Gastroesophageal sphincter (tissue), 3 donors: ENCODE measurements at regions not wholly inside any gene's neighbourhood (a gene's known extent, or its start where the extent isn't known, plus 50 kb on each side); places are given as distances from the start of the nearest gene placed in this dataset.

Experiments used
- CTCF ChIP-seq, 4 experiments: fragments of 200-600 bp in 2 of 4; fragments of 450-650 bp in 2 of 4; sonication (generic) in 1 of 4; IDR thresholded peaks; one replicate each; pipeline ENCODE4 v1.5.1; 2017 to 2019; ENCODE audit warnings: antibody characterized with exemption in 4 of 4, mild to moderate bottlenecking in 2 of 4, moderate library complexity in 2 of 4
- POLR2A ChIP-seq, 2 donors: fragments of 450-650 bp; IDR thresholded peaks; one replicate each; pipeline ENCODE4 v1.6.1; 2017; ENCODE audit warnings: antibody characterized with exemption in 2 of 2, mild to moderate bottlenecking in 2 of 2, moderate library complexity in 1 of 2

DNA sequence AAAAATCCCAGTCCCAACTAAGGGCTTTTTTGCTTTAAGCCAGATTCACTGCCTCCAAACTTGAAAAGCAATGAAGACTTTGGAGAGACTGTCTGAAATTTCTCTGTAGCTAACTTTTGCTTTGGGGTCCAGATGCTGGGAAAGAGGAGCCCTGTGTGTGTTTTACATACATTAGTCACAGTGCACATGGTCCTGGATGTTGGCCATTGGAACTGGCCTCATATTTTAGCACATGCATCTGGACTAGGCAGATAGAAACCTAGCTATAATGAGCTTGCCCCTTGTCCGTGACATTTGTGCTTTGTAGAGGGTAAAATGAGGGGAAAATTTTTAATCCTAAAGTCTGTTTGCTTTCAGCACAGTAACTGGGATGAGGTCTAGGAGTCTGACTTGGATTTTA lies 421.7 kb downstream of the CDK5RAP2 start:
- TF ChIP-seq CTCF (IDR thresholded peaks at IDR 0.05), result no peak
- no peak for TF ChIP-seq POLR2A (IDR thresholded peaks at IDR 0.05)
